ENCODE measurements at regions not wholly inside any gene's neighbourhood (a gene's known extent, or its start where the extent isn't known, plus 50 kb on each side); places are given as distances from the start of the nearest gene placed in this dataset.

- Mint-ChIP-seq H3K4me3 (no peak overlapping the region), H3K4me1 (no peaks in the 10 kb centered on the region), H3K9me3 (no peaks in the 10 kb centered on the region), H3K27ac (no peak overlapping the region), H3K36me3 (ENCODE audit: low read depth) (no peaks in the 10 kb centered on the region), H3K27me3 (ENCODE audit: insufficient read depth, low read depth, poor library complexity) (no peaks in the 10 kb centered on the region)
- no peaks in the 10 kb centered on the region for H3K36me3 ChIP-seq (ENCODE audit: insufficient read depth)
- H3F3A ChIP-seq (replicated peaks; ENCODE audit: low read depth), result no peaks in the 10 kb centered on the region
- H3K4me2 ChIP-seq, result no peak overlapping the region
- no peak for ATAC-seq
- TF ChIP-seq STAT1 (IDR thresholded peaks at IDR 0.05; ENCODE audit: unreplicated experiment) (no peak), REST (IDR thresholded peaks at IDR 0.05; ENCODE audit: unreplicated experiment) (no peak), ETS1 (IDR thresholded peaks at IDR 0.05) (no peak), EZH2phosphoT487 (IDR thresholded peaks at IDR 0.05; ENCODE audit: unreplicated experiment) (no peak), EZH2 (IDR thresholded peaks at IDR 0.05; ENCODE audit: low read depth, unreplicated experiment) (no peak), ZNF331 (CRISPR knock-in tag; IDR thresholded peaks at IDR 0.05; ENCODE audit: low read depth) (no peak), ZNF462 (CRISPR knock-in tag; IDR thresholded peaks at IDR 0.05) (no peak), POLR2AphosphoS5 (IDR thresholded peaks at IDR 0.05; ENCODE audit: low read depth) (no peak), JUNB (IDR thresholded peaks at IDR 0.05; ENCODE audit: unreplicated experiment) (no peak), CTCF (conservative IDR thresholded peaks at IDR 0.05; ENCODE audit: low read depth in 2 of 2) (no peak), ZNF114 (CRISPR knock-in tag; IDR thresholded peaks at IDR 0.05) (no peak)
- no peaks in the 10 kb centered on the region for H3K79me2 ChIP-seq (replicated peaks; ENCODE audit: insufficient read depth)
- H4K20me1 ChIP-seq (replicated peaks; ENCODE audit: insufficient read depth), result no peaks in the 10 kb centered on the region
- no peaks in the 10 kb centered on the region for H3K9me2 ChIP-seq (ENCODE audit: insufficient read depth)
- H3K4me3 ChIP-seq, result no peak overlapping the region
- no peak for DNase-seq (ENCODE audit: low spot score)
- H3K4me1 ChIP-seq (ENCODE audit: insufficient read depth), result no peaks in the 10 kb centered on the region
- H3K27me3 ChIP-seq (ENCODE audit: insufficient read depth), result no peaks in the 10 kb centered on the region
- no peak overlapping the region for H3K27ac ChIP-seq (ENCODE audit: low read depth)
- no peak overlapping the region for H2AFZ ChIP-seq
Measured at GRCh38 chr7:15977663-15978062, 291.2 kb upstream of the MEOX2 start.

Data from GM23338 (cell line).